Cerebellar cortex (tissue), 1 donor: ENCODE measurements at regions not wholly inside any gene's neighbourhood (a gene's known extent, or its start where the extent isn't known, plus 50 kb on each side); places are given as distances from the start of the nearest gene placed in this dataset.
A peak's percentile ranks its signal among the peaks of the same experiment; 100 is the strongest.

ENCODE experiments used
- DNase-seq: peaks from one replicate; pipeline ENCODE4 v3.0.0-alpha.2; 2015; ENCODE audit warnings: low spot score

- DNase-seq = no peak
Measured at GRCh38 chr1:201589186-201589585, 50.3 kb downstream of the NAV1 start.

GRCh38 chr1:201590474-201590873 is 51.5 kb downstream of the NAV1 start:
- no peak for DNase-seq

- no peak for DNase-seq
Measured at GRCh38 chr1:201591348-201591747, 52.4 kb downstream of the NAV1 start.

- DNase-seq = no peak
Measured at GRCh38 chr1:201591981-201592380, 53.1 kb downstream of the NAV1 start.

GRCh38 chr1:201593200-201593921 is 54.4 kb downstream of the NAV1 start:
- no peak for DNase-seq

- DNase-seq = no peak
Measured at GRCh38 chr1:201594575-201595245, 55.8 kb downstream of the NAV1 start.

- no peak for DNase-seq
Measured at GRCh38 chr1:201595381-201595780, 56.5 kb downstream of the NAV1 start.

- DNase-seq = no peak
Measured at GRCh38 chr1:201596101-201596868, 57.4 kb downstream of the NAV1 start.

GRCh38 chr1:201597551-201598230 is 58.8 kb downstream of the NAV1 start:
- DNase-seq = peak; percentile 79

- no peak for DNase-seq
Measured at GRCh38 chr1:201598396-201598795, 59.5 kb downstream of the NAV1 start.

- DNase-seq = no peak
Measured at GRCh38 chr1:201598973-201599372, 60.0 kb downstream of the NAV1 start.

- DNase-seq = no peak
Measured at GRCh38 chr1:201599548-201599947, 60.6 kb downstream of the NAV1 start.

GRCh38 chr1:201602413-201603265 is 63.7 kb downstream of the NAV1 start:
- no peak for DNase-seq

- no peak for DNase-seq
Measured at GRCh38 chr1:201603613-201604232, 64.8 kb downstream of the NAV1 start.

- no peak for DNase-seq
Measured at GRCh38 chr1:201605385-201606010, 66.6 kb downstream of the NAV1 start.

GRCh38 chr1:201606096-201606495 is 67.2 kb downstream of the NAV1 start:
- no peak for DNase-seq

- no peak for DNase-seq
Measured at GRCh38 chr1:201606623-201607022, 67.7 kb downstream of the NAV1 start.

GRCh38 chr1:201608635-201609395 is 69.9 kb downstream of the NAV1 start:
- DNase-seq = no peak

- DNase-seq = no peak
Measured at GRCh38 chr1:201609661-201610318, 70.9 kb downstream of the NAV1 start.
